HCT116 (cell line): ENCODE measurements at regions not wholly inside any gene's neighbourhood (a gene's known extent, or its start where the extent isn't known, plus 50 kb on each side); places are given as distances from the start of the nearest gene placed in this dataset.

Experiments
- ATAC-seq: fragments of 200-7000 bp; cut with Tn5 transposase; 2 replicates; pipeline ENCODE4 v1.9.1; 2020; ENCODE audit warnings: mild to moderate bottlenecking, moderate library complexity
- BruUV-seq: library from RNA; stranded (reverse); fragments of 400-500 nt; replicated peaks from 2 replicates; lab custom pipeline; 2021; lab: Mats Ljungman, UMichigan
- CTCF ChIA-PET: fragments of 300-600 bp; sonication (Branson Sonifier 250); formaldehyde crosslinking; loops from one replicate; lab custom pipeline; 2021; ENCODE audit warnings: antibody characterized with exemption; lab: Charles Lee
- POLR2A ChIA-PET: fragments of 300-600, 350-600 bp; sonication (Branson Sonifier 250); formaldehyde crosslinking; loops from one replicate; lab custom pipeline; 2021; ENCODE audit warnings: antibody characterized with exemption; lab: Charles Lee
- RAD21 ChIA-PET, 2 experiments: fragments of 300-600 bp; sonication (Branson Sonifier 250); formaldehyde crosslinking; loops; one replicate each; lab custom pipeline; 2023; ENCODE audit warnings: low total read pairs in 2 of 2; ENCODE audit not compliant: uncharacterized antibody in 2 of 2, unreplicated experiment in 2 of 2, low non-redundant PET in 1 of 2; lab: Charles Lee
- DNase-seq: peaks from one replicate; pipeline ENCODE4 v3.0.0-alpha.2; 2010; ENCODE audit warnings: low read depth, low spot score
- H2AFZ ChIP-seq: fragments of 200-600 bp; shearing (Covaris generic), sonication (generic); 2 replicates; pipeline ENCODE4 v1.6.1; 2017; ENCODE audit warnings: low read depth, mixed run types, mixed read lengths, antibody characterized with exemption, low read length; ENCODE audit not compliant: poor library complexity, severe bottlenecking
- H3K27ac ChIP-seq: 2 replicates; pipeline ENCODE4 v1.5.1; 2012; ENCODE audit warnings: low read depth, low read length
- H3K27me3 ChIP-seq: fragments of 200-600 bp; sonication (generic); 2 replicates; pipeline ENCODE4 v1.6.1; 2016; ENCODE audit warnings: mixed run types, low read length, mixed read lengths; ENCODE audit not compliant: insufficient read depth
- H3K36me3 ChIP-seq, 2 experiments: fragments of 200-500 bp in 1 of 2; fragments of 200-600 bp in 1 of 2; sonication (Bioruptor generic) in 1 of 2; sonication (generic) in 1 of 2; 2 replicates each; pipeline versions ENCODE4 v1.5.1 to v1.6.1; 2014 to 2016; ENCODE audit warnings: low read length in 2 of 2, inconsistent platforms in 1 of 2, mixed read lengths in 1 of 2, mixed run types in 1 of 2; ENCODE audit not compliant: insufficient read depth in 2 of 2, control insufficient read depth in 1 of 2
- H3K4me1 ChIP-seq, 2 experiments: fragments of 200-600 bp in 1 of 2; sonication (generic) in 1 of 2; 2 replicates each; pipeline versions ENCODE4 v1.5.1 to v1.6.1; 2012 to 2017; ENCODE audit warnings: low read length in 2 of 2, inconsistent platforms in 1 of 2, mild to moderate bottlenecking in 1 of 2, mixed read lengths in 1 of 2, mixed run types in 1 of 2, moderate library complexity in 1 of 2; ENCODE audit not compliant: insufficient read depth in 2 of 2, control insufficient read depth in 1 of 2
- H3K4me2 ChIP-seq: fragments of 200-600 bp; sonication (generic); 2 replicates; pipeline ENCODE4 v1.6.1; 2017; ENCODE audit warnings: mixed run types, low read length, mixed read lengths
- H3K4me3 ChIP-seq, 2 experiments: fragments of 200-600 bp in 1 of 2; sonication (generic) in 1 of 2; replicated peaks in 1 of 2; 2 replicates each; pipeline ENCODE4 v1.5.1; 2011 to 2016; ENCODE audit warnings: low read length in 2 of 2, control low read depth in 1 of 2, low read depth in 1 of 2, mild to moderate bottlenecking in 1 of 2, mixed read lengths in 1 of 2, mixed run types in 1 of 2
- H3K79me2 ChIP-seq: fragments of 200-600 bp; sonication (generic); 2 replicates; pipeline ENCODE4 v1.6.1; 2017; ENCODE audit warnings: mild to moderate bottlenecking, mixed run types, low read length, moderate library complexity, mixed read lengths; ENCODE audit not compliant: insufficient read depth
- H3K9ac ChIP-seq: fragments of 200-600 bp; sonication (generic); 2 replicates; pipeline ENCODE4 v1.6.1; 2016; ENCODE audit warnings: low read length, mixed read lengths
- H3K9me2 ChIP-seq: fragments of 200-600 bp; sonication (generic), shearing (Covaris generic); 2 replicates; pipeline ENCODE4 v1.6.1; 2017; ENCODE audit warnings: mixed run types, mild to moderate bottlenecking, moderate library complexity; ENCODE audit not compliant: insufficient read depth
- H3K9me3 ChIP-seq, 2 experiments: fragments of 200-500 bp in 1 of 2; fragments of 200-600 bp in 1 of 2; sonication (Bioruptor generic) in 1 of 2; sonication (generic) in 1 of 2; 2 replicates each; pipeline ENCODE4 v1.6.1; 2014 to 2017; ENCODE audit warnings: low read length in 2 of 2, mixed read lengths in 2 of 2, inconsistent platforms in 1 of 2, low read depth in 1 of 2, mild to moderate bottlenecking in 1 of 2, mixed run types in 1 of 2, moderate library complexity in 1 of 2; ENCODE audit not compliant: control insufficient read depth in 1 of 2, insufficient read depth in 1 of 2
- H4K20me1 ChIP-seq: fragments of 200-600 bp; sonication (generic), shearing (Covaris generic); 2 replicates; pipeline ENCODE4 v1.6.1; 2017; ENCODE audit warnings: mixed run types, mild to moderate bottlenecking, moderate library complexity; ENCODE audit not compliant: insufficient read depth
- CBX3 ChIP-seq: IDR thresholded peaks from 2 replicates; pipeline ENCODE4 v1.6.1; 2012; ENCODE audit warnings: low read depth
- EGR1 ChIP-seq: IDR thresholded peaks from 2 replicates; pipeline ENCODE4 v1.6.1; 2012; ENCODE audit warnings: low read depth
- EZH2phosphoT487 ChIP-seq: fragments of 200-600 bp; IDR thresholded peaks from 2 replicates; pipeline ENCODE4 v1.6.1; 2018; ENCODE audit warnings: antibody characterized with exemption, borderline replicate concordance
- POLR2AphosphoS5 ChIP-seq: IDR thresholded peaks from 2 replicates; pipeline ENCODE4 v1.6.1; 2011; ENCODE audit warnings: mild to moderate bottlenecking, low read depth, low read length, moderate library complexity
- ZFX ChIP-seq: fragments of 450-650 bp; IDR thresholded peaks from 2 replicates; pipeline ENCODE4 v1.6.1; 2017
- ZNF274 ChIP-seq: fragments of 200-500 bp; sonication (Bioruptor generic); IDR thresholded peaks from 2 replicates; pipeline ENCODE4 v1.6.1; 2014; ENCODE audit warnings: mild to moderate bottlenecking, low read depth, low read length, inconsistent platforms
- intact Hi-C: fragments of 100-400 bp; cut with micrococcal nuclease; formaldehyde crosslinking; loops from 2 replicates; pipeline ENCODE4 v1.10.0; 2022
- TF ChIP-seq, protein P1 (sequence below), 3 experiments: fragments of 200-600 bp in 1 of 3; sonication (generic) in 1 of 3; IDR thresholded peaks in 2 of 3; conservative IDR thresholded peaks in 1 of 3; 2 replicates each; pipeline ENCODE4 v1.5.1; 2012 to 2017; ENCODE audit warnings: low read depth in 2 of 3, low read length in 2 of 3, antibody characterized with exemption in 1 of 3, borderline replicate concordance in 1 of 3, control low read depth in 1 of 3, mild to moderate bottlenecking in 1 of 3, mixed read lengths in 1 of 3, mixed run types in 1 of 3, moderate library complexity in 1 of 3; ENCODE audit not compliant: insufficient read depth in 1 of 3
- TF ChIP-seq, protein P2 (sequence below): IDR thresholded peaks from 2 replicates; pipeline ENCODE4 v1.6.1; 2012; ENCODE audit warnings: low read depth

DNA sequence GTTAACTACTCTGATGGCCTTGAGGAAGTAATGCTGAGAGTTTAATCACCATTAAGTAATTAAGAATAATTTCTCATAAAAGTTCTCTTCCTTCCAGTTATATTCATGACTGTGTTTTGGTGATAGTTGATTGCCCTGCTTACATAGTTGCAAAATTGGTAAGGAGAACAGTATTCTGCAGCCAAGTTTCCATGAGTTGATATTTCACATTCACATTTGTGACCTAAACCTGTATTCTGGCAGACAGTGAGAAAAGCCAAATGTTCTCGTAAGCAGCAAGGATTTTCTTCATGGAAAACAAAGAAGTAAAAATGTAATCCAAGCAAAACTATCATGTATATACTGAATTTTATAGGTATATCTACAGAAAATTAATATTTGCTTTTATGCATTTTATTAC lies 187.8 kb upstream of the NUDT6 start:
- no peak for ATAC-seq
- CTCF ChIA-PET, result no interaction called here
- intact Hi-C loops, result no loop called here
- Histone ChIP-seq H3K4me1 (no peaks in the 10 kb centered on the region), H3K27ac (no peak overlapping the region)
- TF ChIP-seq CBX3 (no peak), ZNF274 (no peak), POLR2AphosphoS5 (no peak)
- TF ChIP-seq, all 23 proteins: peak for 0
- H3K79me2 ChIP-seq, result no peaks in the 10 kb centered on the region
- no peak overlapping the region for H3K4me2 ChIP-seq
- H3K9ac ChIP-seq, result no peak overlapping the region
- H3K27me3 ChIP-seq, result no peaks in the 10 kb centered on the region
- no peaks in the 10 kb centered on the region for H4K20me1 ChIP-seq
- POLR2A ChIA-PET, result no interaction called here
- no peak overlapping the region for H2AFZ ChIP-seq
- no peaks in the 10 kb centered on the region for H3K9me2 ChIP-seq
- no TSS peak for BruUV-seq
- no peaks in the 10 kb centered on the region for H3K36me3 ChIP-seq
- H3K4me3 ChIP-seq, result no peak overlapping the region
- H3K9me3 ChIP-seq, result no peaks in the 10 kb centered on the region
- DNase-seq, result no peak
- RAD21 ChIA-PET, result no interaction called here

DNA sequence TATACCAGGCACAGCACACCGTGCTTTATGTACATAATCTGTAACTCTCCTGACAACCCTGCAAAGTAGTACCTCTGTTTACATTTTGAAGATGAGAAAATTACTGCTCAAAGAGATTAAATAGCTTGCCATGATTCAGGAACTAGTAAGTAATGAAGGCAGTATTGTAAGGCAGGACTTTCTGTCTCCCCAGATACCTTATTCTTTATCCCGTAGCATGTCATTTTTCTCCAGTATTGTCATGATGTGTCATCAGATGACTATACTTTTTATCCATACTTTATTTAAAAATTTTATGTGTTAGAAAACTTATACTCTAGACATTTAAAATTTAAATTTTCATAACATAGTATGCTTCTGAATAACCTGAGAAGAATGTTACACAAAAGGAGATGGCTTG lies 188.3 kb upstream of the NUDT6 start:
- ChIA-PET POLR2A (no interaction called here), CTCF (no interaction called here), RAD21 (no interaction called here)
- ATAC-seq (no peak), DNase-seq (no peak)
- Histone ChIP-seq H3K27me3 (no peaks in the 10 kb centered on the region), H4K20me1 (no peaks in the 10 kb centered on the region), H3K4me2 (no peak overlapping the region), H3K79me2 (no peaks in the 10 kb centered on the region), H3K27ac (no peak overlapping the region), H3K9me2 (no peaks in the 10 kb centered on the region), H3K9me3 (no peaks in the 10 kb centered on the region), H3K4me1 (no peaks in the 10 kb centered on the region), H3K9ac (no peak overlapping the region), H3K36me3 (no peaks in the 10 kb centered on the region), H2AFZ (no peak overlapping the region), H3K4me3 (no peak overlapping the region)
- BruUV-seq, result no TSS peak
- intact Hi-C loops, result no loop called here
- TF ChIP-seq, protein P1, sequence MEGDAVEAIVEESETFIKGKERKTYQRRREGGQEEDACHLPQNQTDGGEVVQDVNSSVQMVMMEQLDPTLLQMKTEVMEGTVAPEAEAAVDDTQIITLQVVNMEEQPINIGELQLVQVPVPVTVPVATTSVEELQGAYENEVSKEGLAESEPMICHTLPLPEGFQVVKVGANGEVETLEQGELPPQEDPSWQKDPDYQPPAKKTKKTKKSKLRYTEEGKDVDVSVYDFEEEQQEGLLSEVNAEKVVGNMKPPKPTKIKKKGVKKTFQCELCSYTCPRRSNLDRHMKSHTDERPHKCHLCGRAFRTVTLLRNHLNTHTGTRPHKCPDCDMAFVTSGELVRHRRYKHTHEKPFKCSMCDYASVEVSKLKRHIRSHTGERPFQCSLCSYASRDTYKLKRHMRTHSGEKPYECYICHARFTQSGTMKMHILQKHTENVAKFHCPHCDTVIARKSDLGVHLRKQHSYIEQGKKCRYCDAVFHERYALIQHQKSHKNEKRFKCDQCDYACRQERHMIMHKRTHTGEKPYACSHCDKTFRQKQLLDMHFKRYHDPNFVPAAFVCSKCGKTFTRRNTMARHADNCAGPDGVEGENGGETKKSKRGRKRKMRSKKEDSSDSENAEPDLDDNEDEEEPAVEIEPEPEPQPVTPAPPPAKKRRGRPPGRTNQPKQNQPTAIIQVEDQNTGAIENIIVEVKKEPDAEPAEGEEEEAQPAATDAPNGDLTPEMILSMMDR (IDR thresholded peaks at IDR 0.05 in 2 of 3, conservative IDR thresholded peaks at IDR 0.05 in 1 of 3; ENCODE audit: borderline replicate concordance in 1 of 3, insufficient read depth in 1 of 3, low read depth in 2 of 3, low read length in 2 of 3), result no peak
- TF ChIP-seq, protein P2, sequence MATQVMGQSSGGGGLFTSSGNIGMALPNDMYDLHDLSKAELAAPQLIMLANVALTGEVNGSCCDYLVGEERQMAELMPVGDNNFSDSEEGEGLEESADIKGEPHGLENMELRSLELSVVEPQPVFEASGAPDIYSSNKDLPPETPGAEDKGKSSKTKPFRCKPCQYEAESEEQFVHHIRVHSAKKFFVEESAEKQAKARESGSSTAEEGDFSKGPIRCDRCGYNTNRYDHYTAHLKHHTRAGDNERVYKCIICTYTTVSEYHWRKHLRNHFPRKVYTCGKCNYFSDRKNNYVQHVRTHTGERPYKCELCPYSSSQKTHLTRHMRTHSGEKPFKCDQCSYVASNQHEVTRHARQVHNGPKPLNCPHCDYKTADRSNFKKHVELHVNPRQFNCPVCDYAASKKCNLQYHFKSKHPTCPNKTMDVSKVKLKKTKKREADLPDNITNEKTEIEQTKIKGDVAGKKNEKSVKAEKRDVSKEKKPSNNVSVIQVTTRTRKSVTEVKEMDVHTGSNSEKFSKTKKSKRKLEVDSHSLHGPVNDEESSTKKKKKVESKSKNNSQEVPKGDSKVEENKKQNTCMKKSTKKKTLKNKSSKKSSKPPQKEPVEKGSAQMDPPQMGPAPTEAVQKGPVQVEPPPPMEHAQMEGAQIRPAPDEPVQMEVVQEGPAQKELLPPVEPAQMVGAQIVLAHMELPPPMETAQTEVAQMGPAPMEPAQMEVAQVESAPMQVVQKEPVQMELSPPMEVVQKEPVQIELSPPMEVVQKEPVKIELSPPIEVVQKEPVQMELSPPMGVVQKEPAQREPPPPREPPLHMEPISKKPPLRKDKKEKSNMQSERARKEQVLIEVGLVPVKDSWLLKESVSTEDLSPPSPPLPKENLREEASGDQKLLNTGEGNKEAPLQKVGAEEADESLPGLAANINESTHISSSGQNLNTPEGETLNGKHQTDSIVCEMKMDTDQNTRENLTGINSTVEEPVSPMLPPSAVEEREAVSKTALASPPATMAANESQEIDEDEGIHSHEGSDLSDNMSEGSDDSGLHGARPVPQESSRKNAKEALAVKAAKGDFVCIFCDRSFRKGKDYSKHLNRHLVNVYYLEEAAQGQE, result no peak
- no peak for TF ChIP-seq EGR1
- no peak for TF ChIP-seq EZH2phosphoT487
- no peak for TF ChIP-seq ZFX
